Right atrium auricular region (tissue), 2 donors: ENCODE measurements at regions not wholly inside any gene's neighbourhood (a gene's known extent, or its start where the extent isn't known, plus 50 kb on each side); places are given as distances from the start of the nearest gene placed in this dataset.
"Not testable (repeated sequence)": the region's sequence is repeated elsewhere in the genome, so short reads cannot be mapped to it uniquely, and the experiment has no call there.

ENCODE experiments used
- DNase-seq: peaks from one replicate; pipeline ENCODE4 v3.0.0-alpha.2; 2019; ENCODE audit warnings: low spot score
- H3K27ac ChIP-seq, 2 donors: fragments of 200-600 bp; sonication (generic); 1 replicate in 1 of 2; 2 replicates in 1 of 2; pipeline ENCODE4 v1.5.1; 2016 to 2019
- H3K27me3 ChIP-seq, 2 donors: fragments of 200-600 bp; sonication (generic); one replicate each; pipeline versions ENCODE4 v1.5.1 to v1.6.0; 2017 to 2019
- H3K36me3 ChIP-seq: fragments of 200-600 bp; sonication (generic); one replicate; pipeline ENCODE4 v1.5.1; 2016
- H3K4me1 ChIP-seq, 2 donors: fragments of 200-600 bp; sonication (generic); one replicate each; pipeline versions ENCODE4 v1.5.1 to v1.6.0; 2017 to 2019
- H3K4me3 ChIP-seq, 2 donors: fragments of 200-600 bp; sonication (generic); 1 replicate in 1 of 2; 2 replicates in 1 of 2; pipeline ENCODE4 v1.5.1; 2017 to 2019; ENCODE audit warnings: mild to moderate bottlenecking in 1 of 2, moderate library complexity in 1 of 2
- H3K9me3 ChIP-seq, 2 donors: fragments of 200-600 bp; sonication (generic); one replicate each; pipeline ENCODE4 v1.5.1; 2019
- TF ChIP-seq, protein P1 (sequence below), 2 donors: fragments of 200-600 bp; sonication (generic); IDR thresholded peaks; one replicate each; pipeline ENCODE4 v1.5.1; 2019; ENCODE audit warnings: antibody characterized with exemption in 2 of 2

DNA sequence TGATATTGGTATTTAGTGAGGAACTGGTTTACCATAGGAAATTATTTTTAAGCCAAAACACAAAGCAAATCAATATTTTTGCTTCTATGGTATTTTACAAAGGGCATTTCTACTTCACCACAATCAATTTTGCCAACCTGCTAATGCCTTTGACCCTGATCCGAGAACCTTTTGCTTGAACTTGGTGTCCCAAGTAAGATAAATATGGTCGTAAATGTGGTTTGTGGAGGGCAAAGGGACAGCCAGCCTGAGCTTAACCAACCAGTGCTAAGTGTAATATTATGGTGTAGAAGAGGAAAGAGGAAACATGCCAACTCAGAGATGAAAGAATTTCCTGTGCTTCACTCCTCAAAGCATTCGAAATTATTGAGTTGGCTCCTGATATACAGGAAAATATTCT lies 148.4 kb downstream of the C3orf38 start:
- Histone ChIP-seq H3K36me3 (no peaks in the 10 kb centered on the region), H3K4me1 (no peaks in the 10 kb centered on the region), H3K27me3 (no peaks in the 10 kb centered on the region), H3K27ac (no peak overlapping the region), H3K4me3 (no peak overlapping the region), H3K9me3 (peaks cover 0 to 13% of the 10 kb centered on the region in 2 donors)
- DNase-seq, result no peak
- TF ChIP-seq, protein P1, sequence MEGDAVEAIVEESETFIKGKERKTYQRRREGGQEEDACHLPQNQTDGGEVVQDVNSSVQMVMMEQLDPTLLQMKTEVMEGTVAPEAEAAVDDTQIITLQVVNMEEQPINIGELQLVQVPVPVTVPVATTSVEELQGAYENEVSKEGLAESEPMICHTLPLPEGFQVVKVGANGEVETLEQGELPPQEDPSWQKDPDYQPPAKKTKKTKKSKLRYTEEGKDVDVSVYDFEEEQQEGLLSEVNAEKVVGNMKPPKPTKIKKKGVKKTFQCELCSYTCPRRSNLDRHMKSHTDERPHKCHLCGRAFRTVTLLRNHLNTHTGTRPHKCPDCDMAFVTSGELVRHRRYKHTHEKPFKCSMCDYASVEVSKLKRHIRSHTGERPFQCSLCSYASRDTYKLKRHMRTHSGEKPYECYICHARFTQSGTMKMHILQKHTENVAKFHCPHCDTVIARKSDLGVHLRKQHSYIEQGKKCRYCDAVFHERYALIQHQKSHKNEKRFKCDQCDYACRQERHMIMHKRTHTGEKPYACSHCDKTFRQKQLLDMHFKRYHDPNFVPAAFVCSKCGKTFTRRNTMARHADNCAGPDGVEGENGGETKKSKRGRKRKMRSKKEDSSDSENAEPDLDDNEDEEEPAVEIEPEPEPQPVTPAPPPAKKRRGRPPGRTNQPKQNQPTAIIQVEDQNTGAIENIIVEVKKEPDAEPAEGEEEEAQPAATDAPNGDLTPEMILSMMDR (IDR thresholded peaks at IDR 0.05), result no peak

- DNase-seq, result no peak
- TF ChIP-seq, protein P1 (IDR thresholded peaks at IDR 0.05), result no peak
- H3K27ac ChIP-seq, result no peak overlapping the region
These were observed 151.7 kb downstream of the C3orf38 start for GRCh38 chr3:88301273-88301995.

GRCh38 chr3:88301996-88302393 lies 152.2 kb downstream of the C3orf38 start:
- H3K4me3 ChIP-seq, result no peak overlapping the region

More at GRCh38 chr3:88301273-88301995, 151.7 kb downstream of the C3orf38 start:
- Histone ChIP-seq H3K27me3 (no peaks in the 10 kb centered on the region), H3K9me3 (no peaks in the 10 kb centered on the region), H3K4me1 (no peaks in the 10 kb centered on the region), H3K36me3 (no peaks in the 10 kb centered on the region), H3K4me3 (no peak overlapping the region)

GRCh38 chr3:88303331-88303904 lies 153.7 kb downstream of the C3orf38 start:
- H3K9me3 ChIP-seq, H3K4me1 ChIP-seq, DNase-seq, H3K27me3 ChIP-seq, H3K36me3 ChIP-seq, H3K4me3 ChIP-seq, H3K27ac ChIP-seq: not testable (repeated sequence)

More at GRCh38 chr3:88301996-88302393, 152.2 kb downstream of the C3orf38 start:
- H3K27me3 ChIP-seq, result no peaks in the 10 kb centered on the region
- no peaks in the 10 kb centered on the region for H3K9me3 ChIP-seq
- no peaks in the 10 kb centered on the region for H3K36me3 ChIP-seq
- H3K27ac ChIP-seq, result no peak overlapping the region
- H3K4me1 ChIP-seq, result no peaks in the 10 kb centered on the region
- no peak for DNase-seq
- TF ChIP-seq, protein P1 (IDR thresholded peaks at IDR 0.05), result no peak

DNA sequence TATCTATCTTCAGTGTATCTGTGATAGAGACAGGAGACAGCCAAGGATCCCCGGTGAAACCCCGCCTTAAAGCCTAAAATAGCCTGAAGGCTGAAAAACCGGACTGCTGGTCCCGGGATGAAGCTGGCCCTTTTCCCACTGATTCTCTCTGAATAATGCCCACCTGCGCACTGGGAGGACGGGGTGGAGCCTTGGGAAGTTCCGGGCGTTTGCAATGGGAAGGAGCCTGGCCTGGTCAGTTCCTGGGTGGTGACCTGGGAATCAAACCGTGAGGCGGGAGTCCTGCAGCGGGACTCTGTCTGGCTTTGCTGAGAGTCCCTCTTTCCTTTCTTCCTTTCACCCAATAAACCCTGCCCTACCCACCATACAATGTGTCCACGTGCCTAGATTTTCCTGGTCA lies 157.9 kb downstream of the C3orf38 start:
- TF ChIP-seq, protein P1 (IDR thresholded peaks at IDR 0.05), result no peak

GRCh38 chr3:88311826-88312225 lies 162.1 kb downstream of the C3orf38 start:
- no peak for DNase-seq
- TF ChIP-seq, protein P1 (IDR thresholded peaks at IDR 0.05), result no peak
- H3K27me3 ChIP-seq, result no peaks in the 10 kb centered on the region
- H3K9me3 ChIP-seq, result no peaks in the 10 kb centered on the region
- no peak overlapping the region for H3K4me3 ChIP-seq
- no peak overlapping the region for H3K27ac ChIP-seq
- no peaks in the 10 kb centered on the region for H3K4me1 ChIP-seq
- no peaks in the 10 kb centered on the region for H3K36me3 ChIP-seq

More for the DNA sequence above, 157.9 kb downstream of the C3orf38 start:
- Histone ChIP-seq H3K9me3 (no peaks in the 10 kb centered on the region), H3K36me3 (no peaks in the 10 kb centered on the region), H3K27me3 (no peaks in the 10 kb centered on the region), H3K4me1 (no peaks in the 10 kb centered on the region), H3K4me3 (no peak overlapping the region), H3K27ac (no peak overlapping the region)
- DNase-seq, result no peak
